ENCODE measurements at regions not wholly inside any gene's neighbourhood (a gene's known extent, or its start where the extent isn't known, plus 50 kb on each side); places are given as distances from the start of the nearest gene placed in this dataset.

- ATAC-seq (no peak), DNase-seq (peak in 1 of 4 donors; percentile 32)
- intact Hi-C loops (cut with DNase I), result no loop called here
- H3K36me3 ChIP-seq, result no peaks in the 10 kb centered on the region
- peaks cover 0 to 7% of the 10 kb centered on the region in 2 donors for H3K9me3 ChIP-seq
- no peak overlapping the region for H3K4me3 ChIP-seq
- no peaks in the 10 kb centered on the region for H3K4me1 ChIP-seq
- TF ChIP-seq CTCF (IDR thresholded peaks at IDR 0.05), result no peak
- no peaks in the 10 kb centered on the region for H3K27me3 ChIP-seq
- H3K27ac ChIP-seq, result no peak overlapping the region
Observed at GRCh38 chr9:80843028-80843427, 846.3 kb downstream of the TLE1 start.

- TF ChIP-seq CTCF (IDR thresholded peaks at IDR 0.05), result no peak
- intact Hi-C loops (cut with DNase I), result no loop called here
- Histone ChIP-seq H3K27ac (no peak overlapping the region), H3K9me3 (peaks cover 0 to 9% of the 10 kb centered on the region in 2 donors), H3K27me3 (no peaks in the 10 kb centered on the region), H3K4me1 (no peaks in the 10 kb centered on the region), H3K4me3 (no peak overlapping the region), H3K36me3 (no peaks in the 10 kb centered on the region)
- DNase-seq (peak in 2 of 4 donors; percentile 31 to 36), ATAC-seq (no peak)
Observed at GRCh38 chr9:80842389-80842788, 847.0 kb downstream of the TLE1 start.

- H3K9me3 ChIP-seq, result peaks cover 0 to 9% of the 10 kb centered on the region in 2 donors
Observed at GRCh38 chr9:80841888-80842287, 847.5 kb downstream of the TLE1 start.

GRCh38 chr9:80839821-80840675 is 849.3 kb downstream of the TLE1 start:
- Histone ChIP-seq H3K27me3 (no peaks in the 10 kb centered on the region), H3K9me3 (peaks cover 0 to 9% of the 10 kb centered on the region in 2 donors), H3K4me3 (no peak overlapping the region), H3K36me3 (no peaks in the 10 kb centered on the region), H3K4me1 (no peaks in the 10 kb centered on the region), H3K27ac (no peak overlapping the region)
- DNase-seq (no peak), ATAC-seq (peak; percentile 35)
- TF ChIP-seq CTCF (IDR thresholded peaks at IDR 0.05), result no peak
- intact Hi-C loops (cut with DNase I), result no loop called here

More at GRCh38 chr9:80841888-80842287, 847.5 kb downstream of the TLE1 start:
- Histone ChIP-seq H3K4me3 (no peak overlapping the region), H3K36me3 (no peaks in the 10 kb centered on the region), H3K4me1 (no peaks in the 10 kb centered on the region), H3K27me3 (no peaks in the 10 kb centered on the region), H3K27ac (peak overlapping the region in 1 of 2 donors; percentile 14)
- no peak for TF ChIP-seq CTCF (IDR thresholded peaks at IDR 0.05)
- no peak for DNase-seq
- no peak for ATAC-seq
- intact Hi-C loops (cut with DNase I), result no loop called here

- no peak overlapping the region for H3K27ac ChIP-seq
- H3K4me3 ChIP-seq, result no peak overlapping the region
- no peaks in the 10 kb centered on the region for H3K4me1 ChIP-seq
- intact Hi-C loops (cut with DNase I), result no loop called here
- peaks cover 0 to 7% of the 10 kb centered on the region in 2 donors for H3K9me3 ChIP-seq
- no peak for DNase-seq
- ATAC-seq, result no peak
- no peaks in the 10 kb centered on the region for H3K27me3 ChIP-seq
- TF ChIP-seq CTCF (IDR thresholded peaks at IDR 0.05), result no peak
- no peaks in the 10 kb centered on the region for H3K36me3 ChIP-seq
Observed at GRCh38 chr9:80836013-80836412, 853.3 kb downstream of the TLE1 start.

Data from left lung (tissue), 4 donors.